Erythroblast (primary cell): ENCODE measurements at regions not wholly inside any gene's neighbourhood (a gene's known extent, or its start where the extent isn't known, plus 50 kb on each side); places are given as distances from the start of the nearest gene placed in this dataset.

ENCODE experiments used
- GATA1 ChIP-seq: IDR thresholded peaks from 2 replicates; pipeline ENCODE4 v1.6.1; 2011; ENCODE audit warnings: low read depth, mild to moderate bottlenecking, control low read depth, low read length, moderate library complexity
- POLR2A ChIP-seq: IDR thresholded peaks from 2 replicates; pipeline ENCODE4 v1.6.1; 2011; ENCODE audit warnings: mild to moderate bottlenecking, low read length

DNA sequence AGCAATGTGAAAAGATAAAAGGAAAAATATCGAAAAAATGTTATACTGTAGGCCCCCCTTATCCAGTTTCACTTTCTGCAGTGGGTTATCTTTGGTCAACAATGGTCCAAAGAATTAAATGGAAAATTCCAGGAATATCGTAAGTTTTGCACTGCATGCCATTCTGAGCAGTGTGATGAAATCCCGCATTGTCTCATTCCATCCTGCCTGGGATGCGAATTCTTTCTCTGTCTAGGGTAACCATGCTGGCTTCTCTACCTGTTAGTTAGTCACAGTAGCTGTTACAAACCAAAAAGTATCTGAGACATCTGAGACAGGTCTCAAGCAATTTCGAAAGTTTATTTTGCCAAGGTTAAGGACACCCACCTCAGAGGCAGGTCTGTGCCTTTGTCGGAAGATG lies 170.3 kb downstream of the COX18 start:
- TF ChIP-seq POLR2A (no peak), GATA1 (no peak)
